ENCODE measurements at regions not wholly inside any gene's neighbourhood (a gene's known extent, or its start where the extent isn't known, plus 50 kb on each side); places are given as distances from the start of the nearest gene placed in this dataset.

GRCh38 chr2:123098619-123099018 is 926.5 kb upstream of the CNTNAP5 start:
- CTCF ChIA-PET (ENCODE audit: low intra/inter-chr PET ratio), result no interaction called here
- intact Hi-C loops (cut with micrococcal nuclease), result no loop called here
- Histone ChIP-seq H2AFZ (ENCODE audit: low read depth, low read length) (no peak overlapping the region), H3K36me3 (ENCODE audit: control insufficient read depth, insufficient read depth, low read length) (no peaks in the 10 kb centered on the region), H3K27me3 (ENCODE audit: control insufficient read depth in 2 of 2, insufficient read depth in 2 of 2, low read length in 2 of 2) (no peaks in the 10 kb centered on the region), H3K9me3 (replicated peaks; ENCODE audit: control insufficient read depth, insufficient read depth, low read depth, low read length) (0 out of 2 replicates have a peak, but pooled peaks cover 2% of the 10 kb centered on the region), H3K4me1 (replicated peaks in 1 of 2; ENCODE audit: control insufficient read depth in 2 of 2, insufficient read depth in 2 of 2, low read length in 2 of 2) (no peaks in the 10 kb centered on the region), H3K79me2 (ENCODE audit: control insufficient read depth, insufficient read depth, low read length) (no peaks in the 10 kb centered on the region), H3K27ac (ENCODE audit: extremely low read depth, low read depth, low read length) (no peak overlapping the region), H3K9me1 (ENCODE audit: control insufficient read depth, insufficient read depth, low read length) (no peaks in the 10 kb centered on the region), H3K4me3 (no peak overlapping the region), H3K9ac (ENCODE audit: insufficient read depth in 1 of 2, low read depth in 2 of 2, low read length in 2 of 2) (no peak overlapping the region), H4K20me1 (replicated peaks; ENCODE audit: control insufficient read depth, insufficient read depth, low read length) (no peaks in the 10 kb centered on the region), H3K4me2 (ENCODE audit: insufficient read depth, low read length) (no peak overlapping the region)
- POLR2A ChIA-PET, result no interaction called here
- no peak for TF ChIP-seq PRDM10 (IDR thresholded peaks at IDR 0.05; ENCODE audit: partially characterized antibody)
- TF ChIP-seq BRD9 (IDR thresholded peaks at IDR 0.05; ENCODE audit: low read depth, partially characterized antibody), result no peak
- TF ChIP-seq EP300 (IDR thresholded peaks at IDR 0.05; ENCODE audit: low read length), result no peak
- no peak for TF ChIP-seq U2AF2 (optimal IDR thresholded peaks at IDR 0.05; ENCODE audit: low read depth, low read length)
- TF ChIP-seq, protein P1, sequence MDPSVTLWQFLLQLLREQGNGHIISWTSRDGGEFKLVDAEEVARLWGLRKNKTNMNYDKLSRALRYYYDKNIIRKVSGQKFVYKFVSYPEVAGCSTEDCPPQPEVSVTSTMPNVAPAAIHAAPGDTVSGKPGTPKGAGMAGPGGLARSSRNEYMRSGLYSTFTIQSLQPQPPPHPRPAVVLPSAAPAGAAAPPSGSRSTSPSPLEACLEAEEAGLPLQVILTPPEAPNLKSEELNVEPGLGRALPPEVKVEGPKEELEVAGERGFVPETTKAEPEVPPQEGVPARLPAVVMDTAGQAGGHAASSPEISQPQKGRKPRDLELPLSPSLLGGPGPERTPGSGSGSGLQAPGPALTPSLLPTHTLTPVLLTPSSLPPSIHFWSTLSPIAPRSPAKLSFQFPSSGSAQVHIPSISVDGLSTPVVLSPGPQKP (CRISPR knock-in tag; IDR thresholded peaks at IDR 0.05), result no peak
- TF ChIP-seq IRF9 (tag; IDR thresholded peaks at IDR 0.05), result no peak
- TF ChIP-seq ZZZ3 (IDR thresholded peaks at IDR 0.05), result no peak
- TF ChIP-seq, protein P2, sequence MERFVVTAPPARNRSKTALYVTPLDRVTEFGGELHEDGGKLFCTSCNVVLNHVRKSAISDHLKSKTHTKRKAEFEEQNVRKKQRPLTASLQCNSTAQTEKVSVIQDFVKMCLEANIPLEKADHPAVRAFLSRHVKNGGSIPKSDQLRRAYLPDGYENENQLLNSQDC (CRISPR knock-in tag; IDR thresholded peaks at IDR 0.05), result no peak
- DNase-seq (ENCODE audit: extremely low read depth in 1 of 4, low spot score in 3 of 4) (no peak), FAIRE-seq (no peak), ATAC-seq (no peak)
- in situ Hi-C loops (cut with MboI), result no loop called here
- no TSS peak for BruUV-seq (replicated peaks)
